HFFc6 (cell line): ENCODE measurements at regions not wholly inside any gene's neighbourhood (a gene's known extent, or its start where the extent isn't known, plus 50 kb on each side); places are given as distances from the start of the nearest gene placed in this dataset.
"Not testable (repeated sequence)": the region's sequence is repeated elsewhere in the genome, so short reads cannot be mapped to it uniquely, and the experiment has no call there.

Experiments used
- DNase-seq: peaks from one replicate; pipeline ENCODE4 v3.0.0-alpha.2; 2018
- H3K27ac Mint-ChIP-seq: 2 replicates; pipeline ENCODE4 v1.8.0; 2020; ENCODE audit warnings: mild to moderate bottlenecking, mixed read lengths
- H3K27me3 Mint-ChIP-seq: 2 replicates; pipeline ENCODE4 v1.8.0; 2021; ENCODE audit warnings: mild to moderate bottlenecking, moderate library complexity, mixed read lengths; ENCODE audit not compliant: insufficient read depth
- H3K36me3 Mint-ChIP-seq: 2 replicates; pipeline ENCODE4 v1.8.0; 2021; ENCODE audit warnings: low read depth, mixed read lengths
- H3K4me1 Mint-ChIP-seq: 2 replicates; pipeline ENCODE4 v1.8.0; 2020; ENCODE audit warnings: low read depth, mixed read lengths
- H3K4me3 Mint-ChIP-seq: 2 replicates; pipeline ENCODE4 v1.8.0; 2020; ENCODE audit warnings: mild to moderate bottlenecking, moderate library complexity, mixed read lengths
- H3K9me3 Mint-ChIP-seq: 2 replicates; pipeline ENCODE4 v1.8.0; 2020; ENCODE audit warnings: mild to moderate bottlenecking, mixed read lengths
- TF ChIP-seq, protein P1 (sequence below): fragments of 200-600 bp; sonication (generic); IDR thresholded peaks from 2 replicates; pipeline ENCODE4 v1.5.0; 2021; ENCODE audit warnings: antibody characterized with exemption, mild to moderate bottlenecking

DNA sequence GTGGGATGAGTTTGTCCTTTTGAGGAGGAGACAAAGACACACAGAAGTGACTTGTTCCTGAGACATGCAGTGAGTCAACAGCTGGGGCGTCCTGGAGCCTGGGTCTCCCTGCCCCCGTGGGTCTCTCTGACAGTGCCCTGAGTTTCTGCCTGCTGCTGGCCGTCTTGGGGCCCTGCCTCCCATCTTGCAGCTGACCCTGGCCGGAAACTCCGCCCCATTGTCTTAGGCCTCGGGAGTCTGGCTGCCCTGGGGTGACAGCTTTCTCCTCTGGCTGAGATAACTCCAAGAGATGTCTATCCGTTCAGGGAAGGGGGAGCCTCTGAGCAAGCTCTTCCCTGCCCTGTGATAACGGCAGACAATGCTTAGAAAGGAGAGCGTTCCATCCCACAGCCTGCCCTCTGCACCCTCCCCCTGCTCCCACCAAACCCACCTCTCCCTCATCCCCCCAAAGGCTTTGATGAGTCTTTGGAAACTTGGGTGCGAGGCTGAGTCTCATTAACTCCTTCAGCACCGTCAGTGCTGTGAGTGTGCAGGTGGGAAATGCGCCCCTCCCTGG, 69.5 kb upstream of the PODXL start:
- H3K27ac Mint-ChIP-seq = peak overlapping the region; percentile 87
- no peaks in the 10 kb centered on the region for H3K27me3 Mint-ChIP-seq
- H3K4me3 Mint-ChIP-seq = peak overlapping the region; percentile 36
- H3K4me1 Mint-ChIP-seq = peaks cover 62% of the 10 kb centered on the region
- H3K36me3 Mint-ChIP-seq = no peaks in the 10 kb centered on the region
- TF ChIP-seq, protein P1, sequence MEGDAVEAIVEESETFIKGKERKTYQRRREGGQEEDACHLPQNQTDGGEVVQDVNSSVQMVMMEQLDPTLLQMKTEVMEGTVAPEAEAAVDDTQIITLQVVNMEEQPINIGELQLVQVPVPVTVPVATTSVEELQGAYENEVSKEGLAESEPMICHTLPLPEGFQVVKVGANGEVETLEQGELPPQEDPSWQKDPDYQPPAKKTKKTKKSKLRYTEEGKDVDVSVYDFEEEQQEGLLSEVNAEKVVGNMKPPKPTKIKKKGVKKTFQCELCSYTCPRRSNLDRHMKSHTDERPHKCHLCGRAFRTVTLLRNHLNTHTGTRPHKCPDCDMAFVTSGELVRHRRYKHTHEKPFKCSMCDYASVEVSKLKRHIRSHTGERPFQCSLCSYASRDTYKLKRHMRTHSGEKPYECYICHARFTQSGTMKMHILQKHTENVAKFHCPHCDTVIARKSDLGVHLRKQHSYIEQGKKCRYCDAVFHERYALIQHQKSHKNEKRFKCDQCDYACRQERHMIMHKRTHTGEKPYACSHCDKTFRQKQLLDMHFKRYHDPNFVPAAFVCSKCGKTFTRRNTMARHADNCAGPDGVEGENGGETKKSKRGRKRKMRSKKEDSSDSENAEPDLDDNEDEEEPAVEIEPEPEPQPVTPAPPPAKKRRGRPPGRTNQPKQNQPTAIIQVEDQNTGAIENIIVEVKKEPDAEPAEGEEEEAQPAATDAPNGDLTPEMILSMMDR = peak; percentile 28; the same call in 1 of the 2 replicates
- DNase-seq = peak; percentile 96
- H3K9me3 Mint-ChIP-seq = no peaks in the 10 kb centered on the region

DNA sequence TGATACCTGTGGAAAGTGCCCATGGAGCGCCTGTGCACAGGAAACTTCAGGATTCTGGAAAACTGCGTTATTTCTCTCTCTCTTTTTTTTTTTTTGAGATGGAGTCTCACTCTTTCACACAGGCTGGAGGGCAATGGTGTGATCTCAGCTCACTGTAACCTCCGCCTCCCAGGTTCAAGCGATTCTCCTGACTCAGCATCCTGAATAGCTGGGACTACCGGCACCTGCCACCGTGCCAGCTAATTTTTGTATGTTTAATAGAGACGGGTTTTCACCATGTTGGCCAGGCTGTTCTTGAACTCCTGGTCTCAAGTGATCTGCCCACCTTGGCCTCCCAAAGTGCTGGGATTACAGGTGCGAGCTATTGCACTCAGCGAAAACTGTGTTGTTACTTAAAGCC, 68.9 kb upstream of the PODXL start:
- not testable (repeated sequence) for H3K27me3 Mint-ChIP-seq, H3K36me3 Mint-ChIP-seq, DNase-seq, H3K9me3 Mint-ChIP-seq
- peak overlapping the region; percentile 36 for H3K4me3 Mint-ChIP-seq
- H3K27ac Mint-ChIP-seq = peak overlapping the region; percentile 87
- peaks cover 62% of the 10 kb centered on the region for H3K4me1 Mint-ChIP-seq

DNA sequence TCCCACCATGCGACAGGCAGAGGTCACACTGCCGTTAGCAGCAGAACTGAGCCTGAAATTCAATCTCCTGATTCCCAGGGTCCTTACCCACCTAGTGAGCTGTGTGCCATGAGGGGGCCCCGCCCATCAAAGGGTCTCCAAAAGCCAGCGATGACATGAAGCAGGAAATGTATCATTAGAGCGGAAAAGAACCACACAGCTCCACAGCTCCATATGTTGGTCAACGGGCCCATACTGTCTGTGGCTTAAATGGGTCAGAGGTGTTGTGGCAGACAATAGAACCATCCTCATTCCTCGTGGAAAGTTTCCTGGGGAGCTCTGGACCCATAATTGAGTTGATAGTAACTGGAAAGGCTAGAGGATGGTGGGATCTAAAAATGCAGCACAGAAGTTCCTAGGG, 68.1 kb upstream of the PODXL start:
- Mint-ChIP-seq H3K27ac (no peak overlapping the region), H3K27me3 (no peaks in the 10 kb centered on the region; the same call in 1 of the 2 replicates), H3K9me3 (no peaks in the 10 kb centered on the region), H3K36me3 (no peaks in the 10 kb centered on the region), H3K4me3 (no peak overlapping the region), H3K4me1 (peaks cover 59% of the 10 kb centered on the region)
- DNase-seq = no peak
- TF ChIP-seq, protein P1 = no peak

- H3K27ac Mint-ChIP-seq = no peak overlapping the region
- no peak for DNase-seq
Observed at GRCh38 chr7:131623154-131623553, 66.7 kb upstream of the PODXL start.

GRCh38 chr7:131621652-131622051, 65.2 kb upstream of the PODXL start:
- no peak for DNase-seq
- Mint-ChIP-seq H3K9me3 (no peaks in the 10 kb centered on the region), H3K4me3 (no peak overlapping the region), H3K4me1 (peaks cover 35% of the 10 kb centered on the region), H3K27ac (no peak overlapping the region), H3K36me3 (no peaks in the 10 kb centered on the region), H3K27me3 (no peaks in the 10 kb centered on the region; the same call in 1 of the 2 replicates)
- TF ChIP-seq, protein P1 = no peak

More at GRCh38 chr7:131623154-131623553, 66.7 kb upstream of the PODXL start:
- H3K4me1 Mint-ChIP-seq = peaks cover 50% of the 10 kb centered on the region
- no peak overlapping the region for H3K4me3 Mint-ChIP-seq
- TF ChIP-seq, protein P1 = no peak
- no peaks in the 10 kb centered on the region for H3K9me3 Mint-ChIP-seq
- H3K36me3 Mint-ChIP-seq = no peaks in the 10 kb centered on the region
- no peaks in the 10 kb centered on the region; the same call in 1 of the 2 replicates for H3K27me3 Mint-ChIP-seq

DNA sequence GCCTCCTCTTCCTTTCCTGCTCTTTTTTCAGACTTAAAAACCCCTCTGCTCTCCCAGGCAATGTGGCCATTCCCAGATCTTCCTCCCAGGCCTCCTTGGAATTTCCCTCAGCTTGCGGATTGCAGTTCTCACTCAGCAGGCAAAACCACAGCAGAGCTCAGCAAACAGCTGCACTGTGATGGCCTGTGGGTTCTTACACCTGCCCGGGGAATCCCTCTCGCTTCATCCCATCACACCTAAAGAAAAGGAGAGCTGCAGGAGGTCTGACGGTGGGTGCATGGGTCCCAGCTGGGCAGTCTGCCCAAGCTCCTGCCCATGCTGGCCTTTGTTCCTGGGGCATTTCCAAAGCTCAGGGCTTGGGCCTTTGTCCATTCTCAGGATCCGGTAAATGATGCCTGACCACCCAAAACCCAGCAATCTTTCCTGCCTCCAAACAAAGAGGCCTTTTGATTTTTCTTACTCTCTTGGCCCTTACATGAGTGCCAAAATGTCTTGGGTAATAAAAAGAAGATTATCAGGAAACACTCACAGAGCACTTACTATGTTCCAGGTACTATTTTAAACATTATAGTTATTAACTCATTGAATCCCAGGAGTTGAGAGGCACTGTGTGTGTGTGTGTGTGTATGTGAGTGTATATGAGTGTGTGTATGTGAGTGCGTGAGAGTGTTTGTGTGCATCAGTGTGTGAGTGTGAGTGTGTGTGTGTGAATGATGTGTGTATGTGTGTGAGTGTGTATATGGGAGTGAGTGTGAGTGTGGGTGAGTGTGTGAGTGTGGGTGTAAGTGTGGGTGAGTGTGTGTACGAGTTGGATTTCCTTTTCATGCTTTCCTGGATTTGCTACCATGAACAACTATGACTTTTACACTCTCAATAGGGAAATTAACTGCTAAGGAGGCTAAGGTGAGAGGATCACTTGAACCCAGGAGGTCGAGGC, 64.5 kb upstream of the PODXL start:
- H3K36me3 Mint-ChIP-seq = no peaks in the 10 kb centered on the region
- no peaks in the 10 kb centered on the region; the same call in 1 of the 2 replicates for H3K27me3 Mint-ChIP-seq
- H3K9me3 Mint-ChIP-seq = no peaks in the 10 kb centered on the region
- TF ChIP-seq, protein P1 = no peak
- H3K4me1 Mint-ChIP-seq = peaks cover 28% of the 10 kb centered on the region
- no peak for DNase-seq
- H3K27ac Mint-ChIP-seq = no peak overlapping the region
- no peak overlapping the region for H3K4me3 Mint-ChIP-seq
